H9 (cell line): ENCODE measurements at regions not wholly inside any gene's neighbourhood (a gene's known extent, or its start where the extent isn't known, plus 50 kb on each side); places are given as distances from the start of the nearest gene placed in this dataset.

ENCODE experiments used
- DNase-seq: peaks from one replicate; pipeline ENCODE4 v3.0.0-alpha.2; 2017
- H2AFZ ChIP-seq: one replicate; pipeline ENCODE4 v1.6.1; 2013; ENCODE audit warnings: mild to moderate bottlenecking, low read length, control low read depth, moderate library complexity
- H2AK5ac ChIP-seq: 2 replicates; pipeline ENCODE4 v1.6.1; 2013; ENCODE audit warnings: low read length, control low read depth, mixed read lengths; ENCODE audit not compliant: insufficient read length
- H2BK120ac ChIP-seq: one replicate; pipeline ENCODE4 v1.6.1; 2013; ENCODE audit warnings: low read depth, mild to moderate bottlenecking, low read length, control low read depth, inconsistent platforms; ENCODE audit not compliant: poor library complexity, severe bottlenecking
- H2BK12ac ChIP-seq: 2 replicates; pipeline ENCODE4 v1.6.1; 2013; ENCODE audit warnings: low read length, control low read depth, mixed read lengths, low read depth; ENCODE audit not compliant: insufficient read length
- H2BK15ac ChIP-seq: 2 replicates; pipeline ENCODE4 v1.6.1; 2013; ENCODE audit warnings: low read depth, low read length, control low read depth
- H2BK20ac ChIP-seq: one replicate; pipeline ENCODE4 v1.6.1; 2013; ENCODE audit warnings: low read depth, mild to moderate bottlenecking, low read length, control low read depth, inconsistent platforms; ENCODE audit not compliant: poor library complexity, severe bottlenecking
- H2BK5ac ChIP-seq: 2 replicates; pipeline ENCODE4 v1.6.1; 2013; ENCODE audit warnings: low read length, control low read depth, mixed read lengths; ENCODE audit not compliant: insufficient read length
- H3K14ac ChIP-seq: 2 replicates; pipeline ENCODE4 v1.6.1; 2013; ENCODE audit warnings: low read length, control low read depth; ENCODE audit not compliant: insufficient read depth
- H3K18ac ChIP-seq: 2 replicates; pipeline ENCODE4 v1.6.1; 2013; ENCODE audit warnings: low read depth, mild to moderate bottlenecking, mixed read lengths, low read length, control low read depth; ENCODE audit not compliant: insufficient read length
- H3K23ac ChIP-seq: 2 replicates; pipeline ENCODE4 v1.6.1; 2013; ENCODE audit warnings: low read length, control low read depth, mixed read lengths, low read depth; ENCODE audit not compliant: insufficient read length
- H3K23me2 ChIP-seq: 2 replicates; pipeline ENCODE4 v1.6.1; 2013; ENCODE audit warnings: low read depth, mild to moderate bottlenecking, mixed read lengths, low read length, control low read depth; ENCODE audit not compliant: insufficient read length, poor library complexity, severe bottlenecking
- H3K27ac ChIP-seq: 2 replicates; pipeline ENCODE4 v1.5.1; 2013; ENCODE audit warnings: low read length, control low read depth, mixed read lengths, low read depth; ENCODE audit not compliant: insufficient read length
- H3K27me3 ChIP-seq: 2 replicates; pipeline ENCODE4 v1.6.1; 2013; ENCODE audit warnings: low read length, control low read depth, inconsistent platforms; ENCODE audit not compliant: insufficient read depth
- H3K4ac ChIP-seq: 2 replicates; pipeline ENCODE4 v1.6.1; 2013; ENCODE audit warnings: low read depth, mild to moderate bottlenecking, control low read depth, inconsistent platforms, low read length, moderate library complexity
- H3K4me1 ChIP-seq: 2 replicates; pipeline ENCODE4 v1.6.1; 2013; ENCODE audit warnings: low read length, control low read depth, inconsistent platforms; ENCODE audit not compliant: insufficient read depth
- H3K4me2 ChIP-seq: 2 replicates; pipeline ENCODE4 v1.6.1; 2013; ENCODE audit warnings: low read length, control low read depth, mixed read lengths; ENCODE audit not compliant: insufficient read length, insufficient read depth
- H3K56ac ChIP-seq: 2 replicates; pipeline ENCODE4 v1.6.1; 2013; ENCODE audit warnings: low read depth, mild to moderate bottlenecking, mixed read lengths, low read length, control low read depth; ENCODE audit not compliant: insufficient read length
- H3K79me1 ChIP-seq: 2 replicates; pipeline ENCODE4 v1.6.1; 2013; ENCODE audit warnings: low read depth, mild to moderate bottlenecking, moderate library complexity, low read length, control low read depth, inconsistent platforms; ENCODE audit not compliant: insufficient read depth, poor library complexity, severe bottlenecking
- H3K79me2 ChIP-seq: 2 replicates; pipeline ENCODE4 v1.6.1; 2013; ENCODE audit warnings: low read length, control low read depth, inconsistent platforms; ENCODE audit not compliant: insufficient read depth
- H3K9ac ChIP-seq: 2 replicates; pipeline ENCODE4 v1.6.1; 2013; ENCODE audit warnings: low read length, control low read depth, mixed read lengths; ENCODE audit not compliant: insufficient read length; ENCODE audit errors: extremely low read depth
- H3K9me3 ChIP-seq: one replicate; pipeline ENCODE4 v1.6.1; 2013; ENCODE audit warnings: low read depth, low read length, inconsistent platforms; ENCODE audit not compliant: control insufficient read depth
- H3T11ph ChIP-seq: one replicate; pipeline ENCODE4 v1.6.1; 2013; ENCODE audit warnings: mild to moderate bottlenecking, low read length, control low read depth, inconsistent platforms
- H4K20me1 ChIP-seq: one replicate; pipeline ENCODE4 v1.6.1; 2013; ENCODE audit not compliant: control insufficient read depth, insufficient read length, insufficient read depth
- H4K5ac ChIP-seq: 2 replicates; pipeline ENCODE4 v1.6.1; 2013; ENCODE audit warnings: low read depth, mild to moderate bottlenecking, mixed read lengths, low read length, control low read depth; ENCODE audit not compliant: insufficient read length
- H4K8ac ChIP-seq: replicated peaks from 2 replicates; pipeline ENCODE4 v1.6.1; 2013; ENCODE audit warnings: low read length, control low read depth, mixed read lengths, low read depth; ENCODE audit not compliant: insufficient read length
- H4K91ac ChIP-seq: 2 replicates; pipeline ENCODE4 v1.6.1; 2013; ENCODE audit warnings: low read depth, mild to moderate bottlenecking, moderate library complexity, mixed read lengths, low read length, control low read depth; ENCODE audit not compliant: insufficient read length
- H3K27ac Mint-ChIP-seq, 3 experiments: 2 replicates in 2 of 3; 3 replicates in 1 of 3; pipeline ENCODE4 v1.8.0; 2020 to 2021; ENCODE audit warnings: mixed read lengths in 3 of 3, mild to moderate bottlenecking in 1 of 3, moderate library complexity in 1 of 3
- H3K27me3 Mint-ChIP-seq: 2 replicates; pipeline ENCODE4 v1.8.0; 2021; ENCODE audit warnings: low read depth, mild to moderate bottlenecking, moderate library complexity, mixed read lengths
- H3K36me3 Mint-ChIP-seq, 3 experiments: 2 replicates in 2 of 3; 3 replicates in 1 of 3; pipeline ENCODE4 v1.8.0; 2020 to 2021; ENCODE audit warnings: low read depth in 3 of 3, mixed read lengths in 3 of 3; ENCODE audit not compliant: insufficient read depth in 1 of 3
- H3K4me1 Mint-ChIP-seq, 2 experiments: 2 replicates each; pipeline ENCODE4 v1.8.0; 2020; ENCODE audit warnings: mixed read lengths in 2 of 2
- H3K4me3 Mint-ChIP-seq, 2 experiments: 2 replicates in 1 of 2; 3 replicates in 1 of 2; pipeline ENCODE4 v1.8.0; 2020 to 2021; ENCODE audit warnings: mild to moderate bottlenecking in 2 of 2, mixed read lengths in 2 of 2, moderate library complexity in 1 of 2
- H3K9me3 Mint-ChIP-seq, 2 experiments: 2 replicates in 1 of 2; 3 replicates in 1 of 2; pipeline ENCODE4 v1.8.0; 2020; ENCODE audit warnings: mild to moderate bottlenecking in 2 of 2, mixed read lengths in 2 of 2, moderate library complexity in 1 of 2
- CTCF ChIP-seq: fragments of 200-600 bp; sonication (generic); conservative IDR thresholded peaks from 3 replicates; pipeline ENCODE4 v1.8.0; 2021; ENCODE audit warnings: antibody characterized with exemption, mild to moderate bottlenecking
- WGBS: extraction: QIAGEN DNeasy Blood & Tissue Kit; methylation state at CpG from one replicate; pipeline ENCODE4 v1.1.7; 2013; ENCODE audit warnings: missing lambda C conversion rate, low lambda C conversion rate, mixed read lengths; ENCODE audit not compliant: insufficient read length; ENCODE audit errors: extremely low coverage; 5-methylcytosine and 5-hydroxymethylcytosine counted together

GRCh38 chr6:165913676-165914570 is 250.9 kb upstream of the PDE10A start:
- no peak overlapping the region for H3K56ac ChIP-seq
- no peak overlapping the region for H4K8ac ChIP-seq
- H3K27ac ChIP-seq = no peak overlapping the region
- H3K4me2 ChIP-seq = no peak overlapping the region
- H3K9me3 ChIP-seq = no peaks in the 10 kb centered on the region
- no peak overlapping the region for H3K18ac ChIP-seq
- H2BK5ac ChIP-seq = no peak overlapping the region
- no peak overlapping the region for H3K9ac ChIP-seq
- Mint-ChIP-seq H3K27me3 (peaks cover 11% of the 10 kb centered on the region), H3K9me3 (no peaks in the 10 kb centered on the region), H3K36me3 (no peaks in the 10 kb centered on the region), H3K4me3 (no peak overlapping the region), H3K4me1 (peaks cover 0 to 7% of the 10 kb centered on the region in 2 experiments; a peak in 3 of 4 replicates), H3K27ac (no peak overlapping the region)
- no peak for DNase-seq
- no peaks in the 10 kb centered on the region for H3K79me1 ChIP-seq
- H4K20me1 ChIP-seq = no peaks in the 10 kb centered on the region
- no peak overlapping the region for H3K4ac ChIP-seq
- no peak overlapping the region for H3K14ac ChIP-seq
- H3K27me3 ChIP-seq = no peaks in the 10 kb centered on the region
- no peak for TF ChIP-seq CTCF
- H2AK5ac ChIP-seq = no peak overlapping the region
- H3K23ac ChIP-seq = no peak overlapping the region
- no peak overlapping the region for H2BK15ac ChIP-seq
- H2BK120ac ChIP-seq = no peak overlapping the region
- no peaks in the 10 kb centered on the region for H3K23me2 ChIP-seq
- H2BK12ac ChIP-seq = no peak overlapping the region
- no peak overlapping the region for H4K5ac ChIP-seq
- H3K79me2 ChIP-seq = no peaks in the 10 kb centered on the region
- H4K91ac ChIP-seq = no peak overlapping the region
- WGBS = no CpG with 5 or more reads among the region's 8 CpGs
- H3K4me1 ChIP-seq = no peaks in the 10 kb centered on the region
- no peak overlapping the region for H2AFZ ChIP-seq
- H2BK20ac ChIP-seq = no peak overlapping the region
- no peak overlapping the region for H3T11ph ChIP-seq
